GM19193 (cell line): ENCODE measurements at regions not wholly inside any gene's neighbourhood (a gene's known extent, or its start where the extent isn't known, plus 50 kb on each side); places are given as distances from the start of the nearest gene placed in this dataset.

Experiments
- POLR2A ChIP-seq: IDR thresholded peaks from 4 replicates; pipeline ENCODE4 v1.6.1; 2011; ENCODE audit not compliant: insufficient read depth, insufficient read length; ENCODE audit errors: extremely low read depth

GRCh38 chrX:40213092-40213491 is 115.3 kb upstream of the BCOR start:
- TF ChIP-seq POLR2A, result no peak

GRCh38 chrX:40209951-40210617 is 112.3 kb upstream of the BCOR start:
- TF ChIP-seq POLR2A, result no peak

DNA sequence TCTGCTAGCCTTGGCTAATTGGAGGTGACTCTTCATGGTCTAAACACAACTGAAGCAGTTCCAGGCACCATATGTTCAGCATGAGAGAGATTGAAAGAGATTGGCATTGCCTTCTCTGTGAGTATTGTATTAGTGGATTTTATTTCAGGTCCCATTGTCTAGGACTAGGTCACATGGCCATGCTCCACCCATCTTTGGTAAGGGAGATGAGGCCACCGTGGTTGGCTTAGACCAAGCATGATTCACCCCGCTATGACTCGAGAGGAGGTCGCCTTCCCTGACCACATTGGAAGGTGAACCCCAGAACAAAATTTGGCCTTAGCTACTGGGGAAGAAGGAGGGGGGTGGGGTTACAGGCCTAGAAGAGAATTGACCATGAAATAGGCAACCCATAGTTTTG is 109.9 kb upstream of the BCOR start:
- TF ChIP-seq POLR2A, result no peak

DNA sequence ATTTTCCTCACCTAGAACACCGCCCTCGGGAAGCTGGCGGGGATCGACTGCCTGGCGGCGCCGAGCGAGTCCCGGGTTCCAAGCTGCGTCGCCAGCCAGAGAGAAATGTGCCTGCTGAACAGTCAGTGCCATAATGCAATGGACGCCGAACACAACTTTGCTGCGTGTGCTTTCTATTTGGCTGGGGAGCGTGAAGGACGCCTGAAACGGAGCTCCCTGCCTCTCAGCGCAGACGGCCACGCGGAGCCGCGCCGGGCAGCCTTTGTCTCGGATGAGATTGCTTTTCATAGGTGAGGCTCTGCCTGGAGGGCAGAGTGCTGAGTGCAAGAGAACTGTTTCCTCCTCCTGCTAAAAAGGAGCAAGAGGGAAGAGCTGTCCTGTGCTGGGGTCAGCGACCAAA is 107.7 kb upstream of the BCOR start:
- TF ChIP-seq POLR2A, result no peak

DNA sequence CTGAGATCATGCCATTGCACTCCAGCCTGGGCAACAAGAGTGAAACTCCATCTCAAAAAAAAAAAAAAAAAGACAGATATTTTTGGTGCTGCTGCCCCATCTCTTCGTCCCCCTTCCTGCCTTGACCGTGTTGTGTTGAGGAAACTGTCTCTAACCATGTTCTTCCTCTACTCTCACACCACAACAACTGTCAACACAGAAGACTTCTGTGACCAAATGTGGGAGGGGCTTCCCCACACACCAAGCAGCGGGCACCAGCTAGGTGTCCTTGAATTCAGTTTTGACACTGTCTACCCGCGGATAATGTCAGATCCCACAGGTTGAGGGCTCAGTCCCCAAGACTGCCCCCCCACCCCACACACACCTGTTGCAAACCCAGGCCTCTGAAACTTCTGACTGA is 104.7 kb upstream of the BCOR start:
- TF ChIP-seq POLR2A, result no peak

DNA sequence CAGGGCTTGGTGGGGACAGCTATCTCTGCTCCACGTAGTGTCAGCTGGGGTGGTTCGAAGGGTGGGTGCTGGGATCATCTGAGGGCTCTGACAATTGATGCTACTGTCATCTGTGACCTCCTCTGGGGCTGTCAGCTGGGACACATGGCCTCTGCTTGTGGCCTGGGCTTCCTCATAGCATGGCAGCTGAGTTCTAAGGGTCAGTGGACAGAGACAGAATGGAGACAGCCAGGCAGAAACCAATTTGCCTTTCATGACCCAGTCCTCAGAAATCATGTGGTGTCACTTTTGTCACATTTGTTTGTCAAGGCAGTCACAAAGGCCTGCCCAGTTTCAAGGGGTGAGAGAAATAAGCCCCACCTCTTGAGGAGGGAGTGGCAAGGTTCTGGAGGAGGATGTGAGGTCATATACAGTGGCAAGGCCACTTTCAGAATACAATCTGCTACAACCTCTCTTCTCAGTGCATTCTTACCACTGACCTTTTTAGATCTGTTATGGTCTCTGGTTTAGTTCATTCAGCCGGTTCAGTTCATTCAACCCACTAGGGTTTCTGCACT is 103.6 kb upstream of the BCOR start:
- no peak for TF ChIP-seq POLR2A

DNA sequence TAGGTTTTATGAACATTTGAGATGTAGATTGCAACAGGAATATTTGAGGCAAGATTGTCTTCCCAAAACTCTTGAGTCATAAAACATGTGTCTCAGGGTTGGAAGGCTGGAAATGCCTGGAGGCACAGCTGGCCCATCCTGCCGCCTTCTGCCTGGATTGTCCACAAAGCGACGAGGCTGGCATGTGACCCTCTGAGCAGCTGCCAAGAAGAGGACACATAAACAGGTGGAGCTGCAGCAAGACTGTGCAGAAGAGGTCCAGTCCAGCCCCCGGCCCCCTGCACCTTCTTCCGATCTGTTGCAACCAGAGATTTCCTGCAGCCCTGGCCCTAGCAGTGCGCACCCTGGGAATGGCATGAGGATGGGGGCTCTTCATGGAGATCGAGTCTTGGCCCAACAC is 101.9 kb upstream of the BCOR start:
- TF ChIP-seq POLR2A, result no peak

GRCh38 chrX:40197071-40197470 is 99.3 kb upstream of the BCOR start:
- no peak for TF ChIP-seq POLR2A

GRCh38 chrX:40195368-40195767 is 97.6 kb upstream of the BCOR start:
- TF ChIP-seq POLR2A, result no peak

- TF ChIP-seq POLR2A, result no peak
Observed at GRCh38 chrX:40192196-40192595, 94.4 kb upstream of the BCOR start.

- TF ChIP-seq POLR2A, result no peak
Observed at GRCh38 chrX:40189637-40190036, 91.9 kb upstream of the BCOR start.

- no peak for TF ChIP-seq POLR2A
Observed at GRCh38 chrX:40188573-40189417, 91.0 kb upstream of the BCOR start.

GRCh38 chrX:40184968-40185367 is 87.2 kb upstream of the BCOR start:
- TF ChIP-seq POLR2A, result no peak

DNA sequence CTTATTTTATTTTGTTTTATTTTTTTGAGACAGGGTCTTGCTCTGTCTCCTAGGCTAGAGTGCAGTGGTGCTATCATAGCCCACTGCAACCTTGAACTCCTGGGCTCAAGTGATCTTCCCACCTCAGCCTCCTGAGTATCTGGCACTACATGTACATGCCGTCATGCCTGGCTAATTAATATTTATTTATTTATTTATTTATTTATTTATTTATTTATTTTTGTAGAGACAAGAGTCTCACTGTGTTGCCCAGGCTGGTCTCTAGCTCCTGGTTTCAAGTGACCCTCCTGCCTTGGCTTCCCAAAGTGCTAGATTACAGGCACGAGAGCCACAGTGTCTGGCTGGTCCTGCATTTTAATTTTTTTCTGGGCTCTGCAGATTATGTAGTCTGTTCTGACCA is 84.9 kb upstream of the BCOR start:
- no peak for TF ChIP-seq POLR2A

GRCh38 chrX:40182095-40182494 is 84.3 kb upstream of the BCOR start:
- no peak for TF ChIP-seq POLR2A

DNA sequence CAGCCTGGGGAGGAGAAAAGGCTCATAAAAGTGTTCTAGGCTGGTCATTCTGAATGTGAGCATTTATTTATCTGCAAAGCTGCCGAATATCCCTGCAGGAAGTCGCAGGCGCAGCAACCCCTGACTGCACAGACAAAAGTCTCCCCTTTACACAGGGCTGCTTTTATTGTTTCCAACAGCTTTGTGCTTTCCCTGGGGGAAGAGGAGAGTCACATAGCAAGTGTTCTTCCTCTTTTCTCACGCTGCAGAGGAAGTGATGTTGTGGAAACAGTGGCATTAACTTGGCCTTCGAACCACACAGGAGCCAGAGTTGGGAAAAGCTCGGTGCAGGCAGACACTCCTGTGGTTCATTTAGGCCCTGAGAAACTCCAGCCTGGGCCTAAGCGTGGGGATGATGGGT is 81.5 kb upstream of the BCOR start:
- no peak for TF ChIP-seq POLR2A
